Tibial artery (tissue), 4 donors: ENCODE measurements at regions not wholly inside any gene's neighbourhood (a gene's known extent, or its start where the extent isn't known, plus 50 kb on each side); places are given as distances from the start of the nearest gene placed in this dataset.

ENCODE experiments used
- DNase-seq, 2 donors: peaks; one replicate each; pipeline ENCODE4 v3.0.0-alpha.2; 2019
- H3K27ac ChIP-seq, 2 donors: fragments of 200-600 bp; sonication (generic) in 1 of 2; 1 replicate in 1 of 2; 2 replicates in 1 of 2; pipeline ENCODE4 v1.5.1; 2018 to 2019; ENCODE audit warnings: mild to moderate bottlenecking in 1 of 2
- H3K27me3 ChIP-seq, 2 donors: fragments of 200-600 bp; sonication (generic) in 1 of 2; one replicate each; pipeline versions ENCODE4 v1.5.1 to v1.6.0; 2016 to 2019
- H3K36me3 ChIP-seq, 3 donors: fragments of 200-600 bp; sonication (generic) in 2 of 3; one replicate each; pipeline ENCODE4 v1.5.1; 2016 to 2019; ENCODE audit warnings: mild to moderate bottlenecking in 2 of 3
- H3K4me1 ChIP-seq, 4 donors: fragments of 200-600 bp; sonication (generic) in 2 of 4; 1 replicate in 3 of 4; 2 replicates in 1 of 4; pipeline ENCODE4 v1.5.1; 2016 to 2019
- H3K4me3 ChIP-seq, 2 donors: fragments of 200-600 bp; sonication (generic) in 1 of 2; 1 replicate in 1 of 2; 2 replicates in 1 of 2; pipeline ENCODE4 v1.5.1; 2018 to 2019; ENCODE audit warnings: mild to moderate bottlenecking in 2 of 2
- H3K9me3 ChIP-seq, 3 donors: fragments of 200-600 bp; sonication (generic) in 1 of 3; one replicate each; pipeline ENCODE4 v1.5.1; 2016 to 2019
- intact Hi-C: fragments of 100-400 bp; cut with DNase I; formaldehyde crosslinking; loops from one replicate; pipeline ENCODE4 v1.15.0; 2023; ENCODE audit warnings: low total_unique reads
- TF ChIP-seq, protein P1 (sequence below), 2 experiments: fragments of 200-600 bp in 1 of 2; fragments of 450-650 bp in 1 of 2; IDR thresholded peaks; one replicate each; pipeline ENCODE4 v1.5.1; 2017 to 2019; ENCODE audit warnings: antibody characterized with exemption in 2 of 2, mild to moderate bottlenecking in 1 of 2, moderate library complexity in 1 of 2

DNA sequence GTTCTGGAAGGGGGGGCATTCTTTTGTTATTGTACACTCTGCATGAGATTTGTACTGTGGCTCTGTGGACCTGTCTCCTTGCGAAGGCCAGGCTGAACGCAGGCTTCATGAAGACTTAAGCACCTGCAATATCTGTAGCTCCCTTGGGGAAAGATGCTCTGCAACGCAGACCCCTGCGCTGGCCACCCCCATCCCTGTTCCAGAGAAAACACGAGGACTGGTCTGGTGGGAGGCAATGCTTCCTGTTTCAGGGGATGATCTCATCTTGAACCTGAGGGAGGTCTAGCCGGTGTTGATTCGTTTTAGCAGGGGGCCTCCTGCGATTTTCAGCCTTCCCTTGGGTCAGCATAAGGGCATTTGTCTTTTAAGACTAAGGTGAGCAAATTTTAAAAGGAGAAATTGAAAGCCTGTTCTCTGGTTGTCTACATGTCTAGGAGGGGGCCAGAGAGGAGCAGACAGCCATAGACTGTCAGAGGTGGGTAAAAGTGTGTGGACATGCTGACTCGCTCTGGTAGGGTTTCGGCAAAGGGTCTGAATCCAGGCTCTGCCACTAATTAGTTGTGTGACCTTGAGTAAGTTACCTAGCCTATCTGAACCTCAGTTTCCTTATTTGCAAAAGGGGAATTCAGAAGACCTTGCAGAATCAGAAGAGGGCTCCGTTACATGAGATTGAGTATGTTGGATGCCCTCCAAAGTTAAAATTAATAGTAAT, 80.9 kb upstream of the RASGRF1 start:
- Histone ChIP-seq H3K4me3 (no peak overlapping the region), H3K27me3 (peaks cover 0 to 35% of the 10 kb centered on the region in 2 donors), H3K9me3 (no peaks in the 10 kb centered on the region), H3K36me3 (no peaks in the 10 kb centered on the region), H3K27ac (no peak overlapping the region), H3K4me1 (peaks cover 0 to 5% (median 2%) of the 10 kb centered on the region in 4 donors)
- intact Hi-C loops = no loop called here
- no peak for DNase-seq
- TF ChIP-seq, protein P1, sequence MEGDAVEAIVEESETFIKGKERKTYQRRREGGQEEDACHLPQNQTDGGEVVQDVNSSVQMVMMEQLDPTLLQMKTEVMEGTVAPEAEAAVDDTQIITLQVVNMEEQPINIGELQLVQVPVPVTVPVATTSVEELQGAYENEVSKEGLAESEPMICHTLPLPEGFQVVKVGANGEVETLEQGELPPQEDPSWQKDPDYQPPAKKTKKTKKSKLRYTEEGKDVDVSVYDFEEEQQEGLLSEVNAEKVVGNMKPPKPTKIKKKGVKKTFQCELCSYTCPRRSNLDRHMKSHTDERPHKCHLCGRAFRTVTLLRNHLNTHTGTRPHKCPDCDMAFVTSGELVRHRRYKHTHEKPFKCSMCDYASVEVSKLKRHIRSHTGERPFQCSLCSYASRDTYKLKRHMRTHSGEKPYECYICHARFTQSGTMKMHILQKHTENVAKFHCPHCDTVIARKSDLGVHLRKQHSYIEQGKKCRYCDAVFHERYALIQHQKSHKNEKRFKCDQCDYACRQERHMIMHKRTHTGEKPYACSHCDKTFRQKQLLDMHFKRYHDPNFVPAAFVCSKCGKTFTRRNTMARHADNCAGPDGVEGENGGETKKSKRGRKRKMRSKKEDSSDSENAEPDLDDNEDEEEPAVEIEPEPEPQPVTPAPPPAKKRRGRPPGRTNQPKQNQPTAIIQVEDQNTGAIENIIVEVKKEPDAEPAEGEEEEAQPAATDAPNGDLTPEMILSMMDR (IDR thresholded peaks at IDR 0.05) = no peak

DNA sequence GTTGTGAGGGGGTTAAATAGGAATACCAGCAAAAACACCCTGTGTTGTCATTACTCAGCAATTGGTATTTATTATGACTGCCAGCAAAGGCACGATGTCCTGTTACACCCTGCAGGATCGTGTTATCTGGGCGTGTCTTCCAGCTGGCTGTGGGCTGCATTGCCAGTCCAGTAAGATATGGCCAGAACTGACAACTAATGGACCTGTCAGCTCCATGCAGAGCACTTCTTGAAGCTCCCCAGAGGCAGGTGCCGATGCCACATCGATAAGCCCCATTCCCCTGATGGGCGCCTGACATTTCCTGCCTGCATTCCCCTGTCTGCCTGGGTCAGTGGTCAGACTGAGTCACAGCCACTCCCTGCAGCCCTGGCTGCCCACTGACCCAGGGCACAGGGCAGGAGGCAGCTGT, 79.7 kb upstream of the RASGRF1 start:
- DNase-seq = no peak
- H3K27ac ChIP-seq = no peak overlapping the region

DNA sequence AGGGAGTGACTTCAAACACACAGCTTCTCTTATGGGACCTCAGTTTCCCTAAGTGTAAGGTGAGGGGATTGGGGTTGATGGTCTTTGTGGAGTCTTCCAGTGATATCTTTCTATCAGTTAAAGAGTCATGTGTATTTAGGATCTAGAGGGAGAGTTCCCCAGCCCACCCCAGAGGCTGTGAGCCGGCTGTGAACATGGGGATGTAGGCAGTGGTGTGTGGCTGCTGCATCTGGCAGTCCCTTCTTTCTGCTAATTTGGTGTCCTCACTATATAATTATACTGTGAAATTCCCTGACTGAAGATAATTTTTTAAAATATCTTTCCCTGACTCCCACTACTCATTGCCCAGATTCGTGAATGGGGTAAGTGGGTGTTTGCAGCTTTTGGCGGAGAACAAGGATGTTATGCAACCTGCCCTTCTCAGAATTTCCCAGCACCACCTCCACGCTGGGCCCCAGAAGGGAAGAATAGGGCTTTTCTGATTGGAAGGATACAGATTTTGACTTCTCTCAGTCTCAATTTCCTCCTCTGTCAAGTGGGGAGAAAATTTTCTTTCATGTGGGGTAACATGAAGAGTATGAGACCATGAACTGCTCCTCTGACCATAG, 79.0 kb upstream of the RASGRF1 start:
- Histone ChIP-seq H3K4me3 (no peak overlapping the region), H3K9me3 (no peaks in the 10 kb centered on the region), H3K4me1 (peaks cover 0 to 5% (median 2%) of the 10 kb centered on the region in 4 donors), H3K36me3 (no peaks in the 10 kb centered on the region), H3K27ac (no peak overlapping the region), H3K27me3 (peaks cover 0 to 33% of the 10 kb centered on the region in 2 donors)
- TF ChIP-seq, protein P1 (IDR thresholded peaks at IDR 0.05) = no peak
- no peak for DNase-seq
- intact Hi-C loops = no loop called here

More for the DNA sequence above, 79.7 kb upstream of the RASGRF1 start:
- intact Hi-C loops = no loop called here
- no peak overlapping the region for H3K4me3 ChIP-seq
- TF ChIP-seq, protein P1 (IDR thresholded peaks at IDR 0.05) = no peak
- H3K36me3 ChIP-seq = no peaks in the 10 kb centered on the region
- H3K27me3 ChIP-seq = peaks cover 0 to 37% of the 10 kb centered on the region in 2 donors
- no peaks in the 10 kb centered on the region for H3K9me3 ChIP-seq
- peaks cover 0 to 5% (median 2%) of the 10 kb centered on the region in 4 donors for H3K4me1 ChIP-seq

DNA sequence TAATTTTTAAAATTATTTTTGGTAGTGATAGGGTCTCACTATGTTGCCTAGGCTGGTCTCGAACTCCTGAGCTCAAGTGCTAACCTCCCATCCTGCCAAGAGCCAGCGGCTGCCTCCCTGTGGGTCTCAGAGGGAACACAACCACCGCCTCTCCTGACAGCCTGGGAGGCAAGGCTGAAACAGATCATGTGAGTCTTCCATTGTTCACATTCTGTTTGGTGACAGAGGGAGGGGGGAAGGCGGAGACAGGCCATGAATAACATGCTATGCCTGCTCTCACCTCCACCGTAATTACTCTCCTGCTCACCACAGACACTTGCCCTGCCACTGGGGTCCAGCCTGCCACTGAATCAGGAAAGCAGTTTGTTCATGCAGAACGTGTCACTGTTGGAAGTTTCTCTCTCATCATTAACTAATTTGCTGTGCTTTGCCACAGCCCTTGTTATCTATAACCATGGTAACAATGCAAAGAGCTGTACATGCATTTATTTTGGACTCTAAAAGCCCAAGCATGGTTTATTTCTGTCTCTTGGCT, 78.4 kb upstream of the RASGRF1 start:
- Histone ChIP-seq H3K4me3 (no peak overlapping the region), H3K9me3 (no peaks in the 10 kb centered on the region), H3K27me3 (peaks cover 0 to 31% of the 10 kb centered on the region in 2 donors), H3K36me3 (no peaks in the 10 kb centered on the region), H3K27ac (no peak overlapping the region), H3K4me1 (peaks cover 0 to 5% (median 2%) of the 10 kb centered on the region in 4 donors)
- TF ChIP-seq, protein P1 (IDR thresholded peaks at IDR 0.05) = no peak
- DNase-seq = no peak
- intact Hi-C loops = no loop called here

DNA sequence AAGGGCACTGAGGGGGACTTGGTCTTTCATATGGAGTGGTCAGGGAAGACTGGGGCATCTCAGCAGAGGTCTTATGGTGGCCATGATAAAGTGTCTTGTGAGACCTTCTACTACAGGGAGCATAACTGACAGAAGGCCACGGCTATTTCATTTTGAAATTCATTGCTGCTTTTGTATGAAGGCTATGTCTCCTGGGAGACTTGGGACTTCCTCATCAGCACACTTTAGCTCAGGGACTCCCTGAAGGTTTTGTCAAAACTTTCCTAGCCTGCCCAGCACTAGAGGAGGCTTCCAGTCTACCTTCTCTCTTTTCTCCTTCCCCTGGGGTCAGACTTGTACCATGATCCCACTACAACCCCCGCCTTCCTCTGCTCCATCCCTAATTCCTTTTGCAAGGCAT, 77.2 kb upstream of the RASGRF1 start:
- H3K36me3 ChIP-seq = no peaks in the 10 kb centered on the region
- H3K27me3 ChIP-seq = peaks cover 0 to 19% of the 10 kb centered on the region in 2 donors
- TF ChIP-seq, protein P1 (IDR thresholded peaks at IDR 0.05) = no peak
- no peak for DNase-seq
- intact Hi-C loops = no loop called here
- no peak overlapping the region for H3K4me3 ChIP-seq
- H3K9me3 ChIP-seq = no peaks in the 10 kb centered on the region
- no peak overlapping the region for H3K27ac ChIP-seq
- H3K4me1 ChIP-seq = peaks cover 0 to 5% (median 2%) of the 10 kb centered on the region in 4 donors
